A549 (cell line): ENCODE measurements at regions not wholly inside any gene's neighbourhood (a gene's known extent, or its start where the extent isn't known, plus 50 kb on each side); places are given as distances from the start of the nearest gene placed in this dataset.

ENCODE experiments used
- CHD2 ChIP-seq: fragments of 150-350 bp; IDR thresholded peaks from 2 replicates; pipeline ENCODE4 v1.6.1; 2014; ENCODE audit warnings: low read length; ENCODE audit not compliant: partially characterized antibody
- CHD4 ChIP-seq: fragments of 200-600 bp; sonication (generic); IDR thresholded peaks from 2 replicates; pipeline ENCODE4 v1.6.1; 2016; ENCODE audit warnings: antibody characterized with exemption, mild to moderate bottlenecking, borderline replicate concordance
- CTCF ChIP-seq: fragments of >200 bp; sonication (Bioruptor Twin); formaldehyde crosslinking; IDR thresholded peaks from 3 replicates; pipeline ENCODE4 v1.5.1; 2016
- JUN ChIP-seq, 2 experiments: fragments of >200 bp; sonication (Bioruptor Twin); formaldehyde crosslinking; IDR thresholded peaks; 2 replicates in 1 of 2; 3 replicates in 1 of 2; pipeline ENCODE4 v1.6.1; 2016 to 2017
- JUNB ChIP-seq: fragments of >200 bp; sonication (Bioruptor Twin); formaldehyde crosslinking; IDR thresholded peaks from 2 replicates; pipeline ENCODE4 v1.6.1; 2016
- MYC ChIP-seq: IDR thresholded peaks from 2 replicates; pipeline ENCODE4 v1.6.1; 2012; ENCODE audit warnings: mild to moderate bottlenecking, inconsistent platforms, low read length, improper control_type of control experiment, borderline replicate concordance
- NR3C1 ChIP-seq: fragments of >200 bp; sonication (Bioruptor Twin); formaldehyde crosslinking; IDR thresholded peaks from 3 replicates; pipeline ENCODE4 v1.6.1; 2017
- ZC3H11A ChIP-seq: fragments of 450-650 bp; IDR thresholded peaks from 2 replicates; pipeline ENCODE4 v1.6.1; 2014; ENCODE audit warnings: antibody characterized with exemption, mild to moderate bottlenecking

- no peak for TF ChIP-seq ZC3H11A
- TF ChIP-seq JUN (IDR thresholded peaks at IDR 0.05), result no peak
- no peak for TF ChIP-seq CTCF
- TF ChIP-seq CHD2, result no peak
- TF ChIP-seq MYC, result no peak
- TF ChIP-seq CHD4, result no peak
- no peak for TF ChIP-seq JUNB
- TF ChIP-seq NR3C1, result no peak
These were observed 302.7 kb downstream of the CYP26B1 start for GRCh38 chr2:71844967-71845366.
